ENCODE measurements at regions not wholly inside any gene's neighbourhood (a gene's known extent, or its start where the extent isn't known, plus 50 kb on each side); places are given as distances from the start of the nearest gene placed in this dataset.
A peak's percentile ranks its signal among the peaks of the same experiment; 100 is the strongest.

- DNase-seq: no peak
Measured at GRCh38 chr1:208931936-208932335, 651.6 kb upstream of the CAMK1G start.

- no peak for DNase-seq
Measured at GRCh38 chr1:208933984-208934525, 649.5 kb upstream of the CAMK1G start.

GRCh38 chr1:208934933-208935332 lies 648.6 kb upstream of the CAMK1G start:
- DNase-seq: no peak

GRCh38 chr1:208935517-208936187 lies 647.9 kb upstream of the CAMK1G start:
- no peak for DNase-seq

- no peak for DNase-seq
Measured at GRCh38 chr1:208939537-208940085, 643.9 kb upstream of the CAMK1G start.

GRCh38 chr1:208942394-208943130 lies 641.0 kb upstream of the CAMK1G start:
- no peak for DNase-seq

GRCh38 chr1:208943291-208943690 lies 640.2 kb upstream of the CAMK1G start:
- no peak for DNase-seq

- DNase-seq: no peak
Measured at GRCh38 chr1:208944981-208945451, 638.5 kb upstream of the CAMK1G start.

GRCh38 chr1:208950206-208950605 lies 633.3 kb upstream of the CAMK1G start:
- DNase-seq: no peak

- no peak for DNase-seq
Measured at GRCh38 chr1:208951026-208951525, 632.4 kb upstream of the CAMK1G start.

GRCh38 chr1:208951908-208952307 lies 631.6 kb upstream of the CAMK1G start:
- no peak for DNase-seq

GRCh38 chr1:208962867-208963266 lies 620.6 kb upstream of the CAMK1G start:
- no peak for DNase-seq

GRCh38 chr1:208965351-208965750 lies 618.2 kb upstream of the CAMK1G start:
- DNase-seq: no peak

GRCh38 chr1:208967334-208967733 lies 616.2 kb upstream of the CAMK1G start:
- DNase-seq: no peak

GRCh38 chr1:208974717-208975116 lies 608.8 kb upstream of the CAMK1G start:
- DNase-seq: no peak

GRCh38 chr1:208975456-208975855 lies 608.1 kb upstream of the CAMK1G start:
- no peak for DNase-seq

- no peak for DNase-seq
Measured at GRCh38 chr1:208977012-208977411, 606.5 kb upstream of the CAMK1G start.

GRCh38 chr1:208977638-208978256 lies 605.8 kb upstream of the CAMK1G start:
- DNase-seq: no peak

GRCh38 chr1:208979776-208980175 lies 603.7 kb upstream of the CAMK1G start:
- no peak for DNase-seq

- no peak for DNase-seq
Measured at GRCh38 chr1:208980605-208981004, 602.9 kb upstream of the CAMK1G start.

- no peak for DNase-seq
Measured at GRCh38 chr1:208985231-208985630, 598.3 kb upstream of the CAMK1G start.

GRCh38 chr1:208988811-208989222 lies 594.7 kb upstream of the CAMK1G start:
- DNase-seq: peak in 1 of 58 donors; percentile 1
